Endothelial cell of umbilical vein (primary cell): ENCODE measurements at regions not wholly inside any gene's neighbourhood (a gene's known extent, or its start where the extent isn't known, plus 50 kb on each side); places are given as distances from the start of the nearest gene placed in this dataset.

Experiments used
- BruUV-seq: library from RNA; stranded (reverse); fragments of 400-500 nt; replicated peaks from 2 replicates; lab custom pipeline; 2021; lab: Mats Ljungman, UMichigan
- CTCF ChIA-PET: fragments of 300-600, 350-600 bp; sonication (Branson Sonifier 250); formaldehyde crosslinking; loops from one replicate; lab custom pipeline; 2021; ENCODE audit warnings: antibody characterized with exemption, inconsistent platforms; lab: Charles Lee
- POLR2A ChIA-PET: fragments of 300-600, 350-600 bp; sonication (Branson Sonifier 250); formaldehyde crosslinking; loops from one replicate; lab custom pipeline; 2021; ENCODE audit warnings: antibody characterized with exemption, inconsistent platforms; lab: Charles Lee
- DNase-seq: peaks from one replicate; pipeline ENCODE4 v3.0.0-alpha.2; 2011; ENCODE audit warnings: low read depth, low spot score
- FAIRE-seq: peaks from 2 replicates; lab custom pipeline; 2011; peaks lifted over from hg19 to GRCh38; lab: Jason Lieb, UNC
- H2AFZ ChIP-seq: 2 replicates; pipeline ENCODE4 v1.6.0; 2012; ENCODE audit warnings: low read depth, low read length, control low read depth, inconsistent platforms
- H3K27ac ChIP-seq: 2 replicates; pipeline ENCODE4 v1.5.1; 2011; ENCODE audit warnings: low read depth, mild to moderate bottlenecking, control low read depth, low read length, moderate library complexity; ENCODE audit not compliant: insufficient read depth
- H3K27me3 ChIP-seq, 2 experiments: 2 replicates each; pipeline versions ENCODE4 v1.6.0 to v1.6.1; 2011; ENCODE audit warnings: low read length in 2 of 2, mixed read lengths in 1 of 2; ENCODE audit not compliant: control insufficient read depth in 2 of 2, insufficient read depth in 2 of 2
- H3K36me3 ChIP-seq, 2 experiments: 2 replicates in 1 of 2; 3 replicates in 1 of 2; pipeline ENCODE4 v1.5.1; 2011; ENCODE audit warnings: low read length in 2 of 2, mild to moderate bottlenecking in 1 of 2, moderate library complexity in 1 of 2; ENCODE audit not compliant: control insufficient read depth in 2 of 2, insufficient read depth in 2 of 2; ENCODE audit errors: extremely low read depth in 1 of 2
- H3K4me1 ChIP-seq: 3 replicates; pipeline ENCODE4 v1.5.1; 2011; ENCODE audit warnings: mild to moderate bottlenecking, low read length; ENCODE audit not compliant: control insufficient read depth, insufficient read depth; ENCODE audit errors: extremely low read depth
- H3K4me2 ChIP-seq: 2 replicates; pipeline ENCODE4 v1.6.1; 2011; ENCODE audit warnings: low read length, control low read depth, mixed read lengths; ENCODE audit not compliant: insufficient read depth
- H3K4me3 ChIP-seq, 3 experiments: fragments of 200-600 bp in 1 of 3; sonication (generic), shearing (Covaris generic) in 1 of 3; replicated peaks in 1 of 3; 2 replicates each; pipeline ENCODE4 v1.5.1; 2011 to 2016; ENCODE audit warnings: control low read depth in 3 of 3, low read length in 3 of 3, mild to moderate bottlenecking in 2 of 3, inconsistent platforms in 1 of 3, low read depth in 1 of 3, moderate library complexity in 1 of 3; ENCODE audit not compliant: insufficient read depth in 1 of 3
- H3K79me2 ChIP-seq: 2 replicates; pipeline ENCODE4 v1.6.0; 2012; ENCODE audit warnings: low read length, inconsistent platforms; ENCODE audit not compliant: control insufficient read depth, insufficient read depth
- H3K9ac ChIP-seq: replicated peaks from 2 replicates; pipeline ENCODE3; 2011; ENCODE audit warnings: low read length, control low read depth; ENCODE audit not compliant: insufficient read depth; ENCODE audit errors: extremely low read depth
- H3K9me1 ChIP-seq: replicated peaks from 3 replicates; pipeline ENCODE4 v1.6.0; 2011; ENCODE audit warnings: mild to moderate bottlenecking, low read length; ENCODE audit not compliant: control insufficient read depth, insufficient read depth; ENCODE audit errors: extremely low read depth
- H3K9me3 ChIP-seq: replicated peaks from 2 replicates; pipeline ENCODE4 v1.5.1; 2012; ENCODE audit warnings: low read length, inconsistent platforms; ENCODE audit not compliant: control insufficient read depth, insufficient read depth
- H4K20me1 ChIP-seq: replicated peaks from 2 replicates; pipeline ENCODE3; 2011; ENCODE audit warnings: mild to moderate bottlenecking, low read length; ENCODE audit not compliant: control insufficient read depth, insufficient read depth; ENCODE audit errors: extremely low read depth
- EZH2 ChIP-seq: IDR thresholded peaks from 2 replicates; pipeline ENCODE4 v1.6.1; 2012; ENCODE audit warnings: borderline replicate concordance, low read depth, mild to moderate bottlenecking, moderate library complexity, low read length, inconsistent platforms; ENCODE audit not compliant: severe bottlenecking
- FOS ChIP-seq: IDR thresholded peaks from 2 replicates; pipeline ENCODE4 v1.6.1; 2011; ENCODE audit warnings: mild to moderate bottlenecking, low read length, moderate library complexity, borderline replicate concordance; ENCODE audit not compliant: insufficient read depth
- GATA2 ChIP-seq: IDR thresholded peaks from 2 replicates; pipeline ENCODE4 v1.7.0; 2011; ENCODE audit warnings: low read depth, mild to moderate bottlenecking, moderate library complexity, mixed read lengths, low read length; ENCODE audit not compliant: insufficient read length, insufficient read depth
- JUN ChIP-seq: IDR thresholded peaks from 2 replicates; pipeline ENCODE4 v1.6.1; 2011; ENCODE audit warnings: borderline replicate concordance, low read depth; ENCODE audit not compliant: insufficient read length, insufficient read depth
- MYC ChIP-seq: IDR thresholded peaks from one replicate; pipeline ENCODE4 v1.6.1; 2011; ENCODE audit warnings: mild to moderate bottlenecking, low read depth, low read length
- POLR2A ChIP-seq: IDR thresholded peaks from 2 replicates; pipeline ENCODE4 v1.6.1; 2012; ENCODE audit warnings: low read depth, mild to moderate bottlenecking, control low read depth, low read length
- POLR2AphosphoS5 ChIP-seq: IDR thresholded peaks from 2 replicates; pipeline ENCODE4 v1.6.1; 2012; ENCODE audit warnings: low read depth, mild to moderate bottlenecking, control low read depth, low read length, moderate library complexity; ENCODE audit not compliant: insufficient read depth
- dilution Hi-C: fragments of 300-500 bp; cut with MboI; formaldehyde crosslinking; loops from one replicate; pipeline ENCODE4 v1.15.0; 2019; ENCODE audit warnings: low sequenced_read_pairs; ENCODE audit not compliant: extremely low pct_ligation_motif_present
- intact Hi-C: fragments of 100-400 bp; cut with micrococcal nuclease; formaldehyde crosslinking; loops from one replicate; pipeline ENCODE4 v1.10.0; 2022
- TF ChIP-seq, protein P1 (sequence below): IDR thresholded peaks from 2 replicates; pipeline ENCODE4 v1.6.1; 2011; ENCODE audit not compliant: insufficient read depth, insufficient read length
- TF ChIP-seq, protein P2 (sequence below), 2 donors: IDR thresholded peaks; 1 replicate in 1 of 2; 2 replicates in 1 of 2; pipeline ENCODE4 v1.5.1; 2011; ENCODE audit warnings: low read length in 2 of 2, mild to moderate bottlenecking in 2 of 2, moderate library complexity in 2 of 2, control low read depth in 1 of 2, inconsistent platforms in 1 of 2, low read depth in 1 of 2; ENCODE audit not compliant: insufficient read depth in 1 of 2; ENCODE audit errors: extremely low read depth in 1 of 2

DNA sequence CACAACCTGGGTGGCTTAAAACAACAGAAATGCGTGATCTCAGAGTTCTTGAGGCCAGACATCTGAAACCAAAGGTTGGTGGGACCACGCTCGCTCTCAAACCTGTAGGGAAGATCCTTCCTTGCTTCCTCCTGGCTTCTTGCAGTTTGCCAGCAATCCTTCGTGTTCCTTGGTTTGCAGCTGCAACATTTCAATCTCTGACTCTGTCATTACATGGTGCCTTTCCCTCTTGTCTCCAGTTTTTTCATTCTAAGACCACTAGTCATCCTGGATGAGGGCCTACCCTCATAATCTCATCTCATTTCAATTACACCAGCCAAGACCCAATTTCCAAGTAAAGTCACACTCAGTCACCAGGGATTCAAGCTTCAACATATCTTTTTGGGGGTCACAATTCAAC is 388.0 kb downstream of the GPM6A start:
- no peak overlapping the region for H3K4me2 ChIP-seq
- intact Hi-C loops = no loop called here
- H3K79me2 ChIP-seq = no peaks in the 10 kb centered on the region
- no peak for DNase-seq
- no peak overlapping the region for H3K9ac ChIP-seq
- no peaks in the 10 kb centered on the region for H3K4me1 ChIP-seq
- BruUV-seq = no TSS peak
- ChIA-PET CTCF (no interaction called here), POLR2A (no interaction called here)
- FAIRE-seq = no peak
- H3K4me3 ChIP-seq = no peak overlapping the region
- dilution Hi-C loops = no loop called here
- H3K36me3 ChIP-seq = no peaks in the 10 kb centered on the region
- H3K9me1 ChIP-seq = no peaks in the 10 kb centered on the region
- TF ChIP-seq POLR2A (no peak), FOS (no peak), POLR2AphosphoS5 (no peak), EZH2 (no peak), MYC (no peak), JUN (no peak), GATA2 (no peak)
- TF ChIP-seq, protein P1, sequence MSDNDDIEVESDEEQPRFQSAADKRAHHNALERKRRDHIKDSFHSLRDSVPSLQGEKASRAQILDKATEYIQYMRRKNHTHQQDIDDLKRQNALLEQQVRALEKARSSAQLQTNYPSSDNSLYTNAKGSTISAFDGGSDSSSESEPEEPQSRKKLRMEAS = no peak
- TF ChIP-seq, protein P2, sequence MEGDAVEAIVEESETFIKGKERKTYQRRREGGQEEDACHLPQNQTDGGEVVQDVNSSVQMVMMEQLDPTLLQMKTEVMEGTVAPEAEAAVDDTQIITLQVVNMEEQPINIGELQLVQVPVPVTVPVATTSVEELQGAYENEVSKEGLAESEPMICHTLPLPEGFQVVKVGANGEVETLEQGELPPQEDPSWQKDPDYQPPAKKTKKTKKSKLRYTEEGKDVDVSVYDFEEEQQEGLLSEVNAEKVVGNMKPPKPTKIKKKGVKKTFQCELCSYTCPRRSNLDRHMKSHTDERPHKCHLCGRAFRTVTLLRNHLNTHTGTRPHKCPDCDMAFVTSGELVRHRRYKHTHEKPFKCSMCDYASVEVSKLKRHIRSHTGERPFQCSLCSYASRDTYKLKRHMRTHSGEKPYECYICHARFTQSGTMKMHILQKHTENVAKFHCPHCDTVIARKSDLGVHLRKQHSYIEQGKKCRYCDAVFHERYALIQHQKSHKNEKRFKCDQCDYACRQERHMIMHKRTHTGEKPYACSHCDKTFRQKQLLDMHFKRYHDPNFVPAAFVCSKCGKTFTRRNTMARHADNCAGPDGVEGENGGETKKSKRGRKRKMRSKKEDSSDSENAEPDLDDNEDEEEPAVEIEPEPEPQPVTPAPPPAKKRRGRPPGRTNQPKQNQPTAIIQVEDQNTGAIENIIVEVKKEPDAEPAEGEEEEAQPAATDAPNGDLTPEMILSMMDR (IDR thresholded peaks at IDR 0.05; ENCODE audit: extremely low read depth in 1 of 2, insufficient read depth in 1 of 2, low read depth in 1 of 2, low read length in 2 of 2) = no peak
- no peaks in the 10 kb centered on the region for H4K20me1 ChIP-seq
- H3K27me3 ChIP-seq = no peaks in the 10 kb centered on the region
- peaks cover 4% of the 10 kb centered on the region for H3K9me3 ChIP-seq
- H3K27ac ChIP-seq = no peak overlapping the region
- no peak overlapping the region for H2AFZ ChIP-seq
